ENCODE measurements at regions not wholly inside any gene's neighbourhood (a gene's known extent, or its start where the extent isn't known, plus 50 kb on each side); places are given as distances from the start of the nearest gene placed in this dataset.

DNA sequence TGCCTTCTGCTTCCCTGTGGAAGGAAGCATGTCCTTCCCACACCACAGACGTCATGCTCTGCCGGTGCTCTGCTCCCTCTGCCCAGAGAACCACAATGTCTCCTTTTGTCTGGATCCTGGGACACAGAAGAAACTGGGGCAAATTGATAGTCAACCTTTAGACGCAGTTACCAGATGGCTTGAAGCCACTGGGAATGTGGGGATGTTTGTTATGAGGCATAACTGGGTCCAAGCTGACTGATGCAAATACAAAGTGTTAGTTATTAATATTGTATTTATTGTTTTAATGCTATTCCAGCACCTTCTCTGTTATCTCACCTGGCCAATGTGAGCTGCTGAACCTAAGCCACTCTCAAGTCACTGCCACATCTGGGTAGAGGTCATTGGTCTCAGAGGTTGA, 322.2 kb downstream of the SHANK2 start:
- DNase-seq (ENCODE audit: low read depth): no peak

GRCh38 chr11:70931430-70931829, 320.9 kb downstream of the SHANK2 start:
- no peak for DNase-seq (ENCODE audit: low read depth)

- no peak for DNase-seq (ENCODE audit: low read depth)
Observed at GRCh38 chr11:70933981-70934583, 318.3 kb downstream of the SHANK2 start.

DNA sequence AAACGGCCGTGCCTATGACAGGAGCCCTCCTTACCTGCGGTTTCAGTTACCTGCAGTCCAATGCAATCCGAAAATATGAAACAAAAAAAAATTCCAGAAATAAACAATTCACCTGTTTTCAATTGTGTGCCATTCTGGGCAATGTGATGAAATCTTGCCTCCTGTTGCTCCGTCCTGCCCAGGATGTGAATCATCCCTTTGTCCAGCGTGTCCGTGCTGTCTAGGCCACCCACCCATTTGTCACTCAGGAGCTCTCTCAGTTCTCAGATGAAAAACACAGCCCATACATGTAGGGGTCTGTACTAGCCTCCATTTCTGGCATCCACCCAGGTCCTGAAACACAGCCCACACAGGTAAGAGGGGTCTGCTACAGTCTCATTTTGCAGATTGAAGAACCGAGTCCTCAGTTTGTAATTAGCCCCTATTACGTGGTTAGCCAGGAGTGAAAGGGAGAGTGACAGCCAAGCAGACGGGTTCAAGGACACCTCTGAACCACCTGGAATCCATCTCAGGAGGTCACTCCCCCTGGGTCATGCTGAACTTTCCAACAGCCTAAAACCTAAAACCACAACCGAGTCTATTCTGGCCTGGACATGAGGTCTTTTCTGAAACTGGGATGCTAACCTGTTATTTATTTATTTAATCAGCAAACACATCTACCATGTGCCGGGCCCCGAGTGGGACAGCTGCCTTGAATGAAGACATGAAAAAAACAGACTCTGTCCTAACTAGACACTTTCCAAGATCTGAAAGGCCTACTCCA, 317.2 kb downstream of the SHANK2 start:
- no peak for DNase-seq (ENCODE audit: low read depth)

DNA sequence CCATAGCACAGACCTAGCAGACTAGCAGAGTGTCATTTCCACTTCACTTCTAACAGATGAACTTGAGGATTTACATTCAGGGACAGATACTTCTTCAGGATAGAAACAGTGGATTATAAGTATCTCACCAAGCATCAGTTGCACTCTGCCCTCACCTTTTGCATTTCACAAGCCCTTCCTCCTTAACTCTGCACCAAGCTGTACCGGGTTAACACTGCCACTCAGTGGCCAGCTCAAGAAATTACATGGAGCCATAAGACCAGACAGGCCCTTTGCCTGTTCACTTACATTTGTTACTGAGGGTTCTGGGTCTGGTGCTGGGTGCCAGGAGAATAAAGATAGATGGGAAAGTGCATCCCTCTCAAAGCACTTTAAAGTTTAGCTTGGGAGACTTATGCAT, 309.8 kb downstream of the SHANK2 start:
- no peak for DNase-seq (ENCODE audit: low read depth)

DNA sequence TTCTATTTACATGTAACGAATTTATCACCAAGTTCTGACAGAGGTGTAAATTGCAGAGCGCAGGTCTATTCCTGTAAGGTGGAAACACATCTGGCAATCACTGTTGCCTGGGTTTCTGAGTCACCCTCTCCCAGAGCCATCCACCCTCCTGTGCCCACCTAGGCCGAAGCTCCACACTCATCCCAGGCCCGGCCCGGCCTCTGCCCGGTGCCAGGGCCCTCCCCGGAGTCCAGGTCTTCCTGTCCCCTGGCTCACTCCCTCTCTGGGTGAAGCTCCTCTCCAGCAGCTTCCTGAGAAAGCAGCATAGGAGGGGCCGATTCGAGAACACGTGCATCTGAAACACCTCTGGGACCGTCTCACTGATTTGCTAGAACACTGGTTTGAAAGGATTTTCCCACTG, 308.2 kb downstream of the SHANK2 start:
- no peak for DNase-seq (ENCODE audit: low read depth)

DNA sequence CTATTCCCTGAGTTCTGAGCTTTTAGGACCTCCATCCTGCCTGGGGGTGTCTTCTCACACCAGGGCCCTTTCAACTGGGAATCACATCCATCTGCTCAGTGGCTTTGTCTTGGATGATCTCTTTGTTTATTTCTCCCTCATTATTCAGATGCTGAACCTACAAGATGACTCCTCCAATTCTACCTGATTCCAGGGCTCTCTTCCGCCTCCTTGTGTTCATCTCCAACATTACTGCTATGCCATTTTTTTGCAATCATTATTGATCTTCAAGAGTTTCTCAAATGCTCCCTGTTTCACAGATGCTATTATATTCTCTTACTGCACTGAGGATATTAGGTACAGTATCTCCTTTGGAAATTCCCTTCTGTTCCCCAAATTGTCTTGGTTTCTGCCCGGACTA, 307.7 kb downstream of the SHANK2 start:
- DNase-seq (ENCODE audit: low read depth): no peak

DNA sequence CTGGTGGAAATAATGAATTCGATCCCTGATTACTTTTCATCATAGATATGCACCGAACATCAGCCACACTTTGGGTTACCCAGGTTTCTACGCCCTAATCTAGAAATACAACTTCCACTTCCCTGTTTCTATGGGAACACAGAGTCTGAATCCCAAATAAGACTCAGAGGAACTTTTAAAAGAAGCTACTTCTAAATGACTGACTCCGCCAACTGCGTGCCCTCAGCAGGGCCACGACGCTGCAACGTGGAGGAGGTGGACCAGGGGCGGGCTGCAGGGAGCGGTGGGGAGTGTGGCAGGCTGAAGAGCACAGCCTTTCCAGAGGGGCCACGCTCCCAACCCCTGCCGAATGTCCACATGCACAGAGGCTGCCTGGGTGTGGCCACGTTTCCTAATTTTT, 304.0 kb downstream of the SHANK2 start:
- no peak for DNase-seq (ENCODE audit: low read depth)

- no peak for DNase-seq (ENCODE audit: low read depth)
Observed at GRCh38 chr11:70948855-70949531, 303.4 kb downstream of the SHANK2 start.

- no peak for DNase-seq (ENCODE audit: low read depth)
Observed at GRCh38 chr11:70951139-70951804, 301.1 kb downstream of the SHANK2 start.

DNA sequence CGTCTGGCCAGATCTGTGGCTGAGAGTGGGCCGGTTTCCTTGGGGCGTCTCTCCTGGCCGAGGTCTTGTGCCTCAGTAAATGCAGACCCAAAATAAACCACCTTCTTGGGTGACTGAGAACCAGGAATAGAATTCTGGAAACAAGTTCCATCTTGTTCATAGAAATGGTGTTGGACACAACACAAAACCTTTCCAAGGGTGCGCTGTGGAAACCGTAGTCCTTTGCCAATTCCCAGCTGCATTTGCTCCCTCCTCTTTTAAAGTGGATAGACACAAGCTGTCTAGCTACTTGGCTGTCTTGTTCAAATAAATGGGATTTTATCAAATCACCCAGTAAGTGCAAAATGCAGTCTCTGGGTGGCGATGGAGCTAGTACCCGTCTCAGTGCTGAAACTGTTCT, 300.2 kb downstream of the SHANK2 start:
- DNase-seq (ENCODE audit: low read depth): no peak

DNA sequence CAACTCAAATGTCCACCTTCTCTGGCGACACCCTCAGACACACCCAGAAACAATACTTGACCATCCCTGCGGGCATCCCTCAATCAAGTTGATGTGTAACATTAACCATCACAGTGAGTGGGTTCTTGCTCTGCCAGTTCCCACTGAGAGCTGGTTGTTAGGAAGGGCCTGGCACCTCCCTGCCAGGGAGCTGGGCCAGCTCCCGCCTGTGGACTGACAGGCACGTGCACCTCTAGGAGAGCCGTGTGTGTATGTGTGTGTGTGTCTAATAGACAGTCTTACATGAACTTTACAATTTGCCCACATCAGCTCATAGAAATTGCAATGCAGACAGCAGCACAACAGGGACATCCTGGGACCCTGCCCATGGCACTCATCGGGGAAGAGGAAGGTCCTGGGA, 298.7 kb downstream of the SHANK2 start:
- DNase-seq (ENCODE audit: low read depth): no peak

- DNase-seq (ENCODE audit: low read depth): no peak
Observed at GRCh38 chr11:70954471-70954870, 297.9 kb downstream of the SHANK2 start.

Data from HS-27A (cell line).